Right hindlimb (tissue), 1 donor: ENCODE measurements at regions not wholly inside any gene's neighbourhood (a gene's known extent, or its start where the extent isn't known, plus 50 kb on each side); places are given as distances from the start of the nearest gene placed in this dataset.

Experiments
- DNase-seq: peaks from one replicate; pipeline ENCODE4 v3.0.0-alpha.2; 2018

DNA sequence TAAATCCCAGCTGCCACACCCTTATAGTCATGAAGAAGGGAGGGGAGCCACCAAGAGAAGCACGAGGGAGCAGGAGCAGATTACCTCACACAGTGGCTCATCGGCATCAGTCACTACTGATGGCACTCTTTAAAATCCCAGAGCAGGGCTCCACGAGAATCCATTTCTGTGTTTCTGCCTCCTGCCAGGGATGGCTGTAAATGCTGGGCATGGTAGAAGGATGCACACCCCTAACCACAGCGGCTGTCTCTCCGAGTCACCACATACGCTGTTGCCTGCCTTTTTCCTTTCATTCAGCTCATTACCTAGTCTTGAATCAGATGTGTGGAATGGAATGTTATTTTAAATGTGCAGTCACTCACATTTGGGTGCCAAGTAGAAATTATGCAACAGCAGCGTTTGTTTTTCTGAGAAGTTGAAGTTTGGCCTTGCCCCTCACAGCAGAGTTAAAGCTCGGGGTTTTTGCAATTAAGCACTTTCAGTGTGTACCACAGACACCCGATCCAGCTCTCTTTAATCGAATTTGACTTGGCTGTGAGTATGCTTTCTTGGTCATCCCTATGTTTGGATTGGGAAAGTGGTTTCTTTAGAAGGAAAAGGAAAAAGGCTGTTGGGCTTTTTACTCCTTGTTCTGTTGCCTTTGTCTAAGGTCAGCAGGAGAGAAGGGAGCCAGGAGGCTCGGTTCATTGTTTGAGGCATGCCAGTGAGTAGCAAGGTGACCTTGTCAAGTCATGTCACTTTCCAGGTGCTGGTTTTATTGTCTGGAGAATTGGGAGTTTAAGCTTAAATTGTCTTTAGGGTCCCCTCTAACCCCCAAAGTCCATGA is 284.2 kb upstream of the TPM1 start:
- no peak for DNase-seq

DNA sequence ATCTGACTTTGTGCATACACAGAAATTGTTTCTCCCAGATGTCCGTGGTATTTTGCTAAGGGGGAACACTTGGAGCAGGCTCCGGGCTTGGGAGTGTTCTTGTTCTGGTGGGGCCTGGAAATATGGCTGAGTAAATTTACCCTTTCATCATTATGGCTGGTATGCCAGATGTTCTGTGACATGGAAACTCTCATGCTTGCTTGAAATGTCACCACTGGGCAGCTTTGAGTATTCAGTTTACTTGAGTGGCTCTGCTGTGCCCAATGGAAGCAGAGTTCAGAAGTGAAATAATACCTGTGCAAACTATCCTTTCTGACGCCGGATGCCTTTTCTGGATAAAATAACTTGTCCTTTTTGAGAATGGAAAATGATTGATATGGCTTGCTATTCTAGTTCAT is 283.6 kb upstream of the TPM1 start:
- no peak for DNase-seq

DNA sequence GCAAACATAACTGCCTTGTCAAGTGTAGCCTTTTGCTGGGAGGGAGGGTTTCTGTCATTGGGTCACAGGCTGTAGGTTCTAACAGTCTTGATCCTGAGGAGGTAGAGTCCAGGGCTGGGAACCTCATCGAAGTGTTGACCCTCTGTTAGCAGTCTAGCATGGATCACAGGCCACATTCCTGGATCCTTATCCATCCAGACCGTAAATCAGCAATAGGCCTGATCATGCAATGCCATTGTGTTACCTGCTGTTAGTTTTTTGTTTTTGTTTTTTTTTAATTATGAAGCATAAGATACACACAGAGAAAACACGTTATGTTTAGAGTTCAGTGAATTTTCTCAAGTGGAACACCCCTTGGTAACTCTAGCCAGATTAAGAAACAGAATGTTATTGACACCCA is 282.0 kb upstream of the TPM1 start:
- DNase-seq, result no peak

DNA sequence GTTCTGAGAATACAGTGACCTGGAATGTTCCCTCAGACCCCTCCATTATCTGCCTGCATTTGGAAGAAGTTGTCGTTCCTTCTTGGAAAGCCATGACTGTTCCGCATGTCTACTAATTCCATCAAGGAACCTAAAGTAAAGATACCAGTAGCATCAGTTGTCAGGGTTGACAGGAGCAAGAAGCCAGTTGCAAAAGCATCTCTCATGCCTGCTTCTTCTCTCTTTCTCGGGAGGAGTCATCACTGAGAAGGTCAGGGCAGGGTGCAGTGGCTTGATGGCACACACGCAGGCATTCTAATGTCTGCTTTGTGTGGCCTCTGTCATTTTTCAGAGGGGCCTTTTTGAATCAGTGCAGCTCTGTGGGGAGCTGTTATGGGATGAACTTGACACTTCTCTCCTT is 276.6 kb upstream of the TPM1 start:
- DNase-seq, result no peak

DNA sequence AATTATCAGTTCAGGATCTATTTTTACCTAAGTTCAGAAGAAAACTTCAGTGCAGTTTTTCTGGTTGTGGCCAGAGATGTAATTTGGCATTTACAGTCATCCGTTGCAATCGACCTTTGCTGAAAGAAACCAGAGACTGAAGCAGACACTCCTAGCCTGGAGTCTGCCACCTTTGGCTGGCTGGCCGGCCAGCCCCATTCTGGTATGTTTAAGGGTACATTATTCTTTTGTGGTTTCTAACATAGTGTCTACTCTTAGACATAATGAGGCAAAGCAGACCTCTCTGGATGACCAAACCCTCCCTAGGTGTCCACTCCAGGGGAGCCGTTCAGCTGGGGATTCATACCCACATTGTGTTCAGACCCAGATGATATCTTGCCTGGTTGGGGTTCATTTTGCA is 275.9 kb upstream of the TPM1 start:
- no peak for DNase-seq

DNA sequence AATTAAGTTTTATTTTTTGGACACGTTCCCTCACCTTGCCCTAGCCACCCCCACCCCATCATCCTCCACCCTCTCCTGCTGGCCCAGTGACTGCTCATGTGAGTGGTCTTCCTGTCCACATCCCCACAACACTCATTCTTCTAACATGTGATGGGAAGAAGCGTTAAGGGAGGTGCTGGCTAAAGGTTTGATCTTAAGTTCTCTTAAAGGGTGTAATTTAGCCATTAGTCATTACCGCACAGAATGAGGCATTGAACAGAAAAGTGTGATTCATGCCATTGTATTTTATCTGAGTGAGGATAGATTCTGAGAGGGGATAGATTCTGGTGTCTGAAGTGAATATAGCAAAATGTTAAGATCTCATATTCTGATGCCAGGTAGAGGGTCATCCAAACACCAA is 272.9 kb upstream of the TPM1 start:
- DNase-seq, result no peak

DNA sequence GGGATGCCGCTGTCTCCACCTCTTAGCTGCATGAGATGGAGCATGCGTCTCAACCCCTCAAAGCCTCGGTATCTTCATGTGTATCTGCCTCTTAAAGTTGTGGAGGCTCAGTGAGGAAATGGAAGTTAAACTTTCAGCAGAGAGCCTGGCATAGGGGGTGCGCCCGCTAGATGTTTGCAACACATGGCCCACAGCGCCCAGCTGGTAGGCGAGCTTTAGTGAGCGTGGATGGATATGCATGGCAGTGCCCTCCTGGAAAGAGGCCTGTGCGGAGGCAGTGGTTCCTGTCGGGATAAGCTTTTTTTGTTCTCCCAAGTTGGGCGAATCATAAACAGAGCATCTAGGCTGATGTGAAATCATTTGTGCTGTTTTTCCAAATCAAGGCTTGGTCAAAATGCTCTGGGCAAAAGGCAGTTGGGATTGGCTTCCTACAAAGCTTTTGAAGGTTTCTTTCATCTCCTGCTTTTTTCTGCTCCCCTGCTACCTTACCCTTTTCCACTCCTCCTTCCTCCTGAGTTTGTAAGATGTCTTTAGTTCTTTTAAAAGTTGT is 272.4 kb upstream of the TPM1 start:
- no peak for DNase-seq

DNA sequence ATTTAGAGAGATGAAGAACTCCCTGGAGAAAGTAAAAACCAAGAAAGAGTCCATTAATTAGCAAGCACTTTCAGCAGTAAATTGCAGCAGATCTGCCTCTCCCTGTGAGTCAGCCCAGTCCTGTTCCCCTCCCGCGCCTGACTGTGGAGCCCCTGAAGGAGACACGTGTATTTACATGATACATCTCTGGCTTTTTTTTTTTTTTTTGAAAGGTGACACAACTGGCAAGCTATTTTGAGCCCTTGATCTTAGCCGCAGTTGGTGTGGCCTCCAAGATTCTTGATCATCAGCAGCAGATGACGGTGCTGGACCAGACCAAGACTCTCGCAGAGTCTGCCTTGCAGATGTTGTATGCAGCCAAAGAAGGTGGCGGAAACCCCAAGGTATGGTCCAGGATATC is 271.8 kb upstream of the TPM1 start:
- no peak for DNase-seq

DNA sequence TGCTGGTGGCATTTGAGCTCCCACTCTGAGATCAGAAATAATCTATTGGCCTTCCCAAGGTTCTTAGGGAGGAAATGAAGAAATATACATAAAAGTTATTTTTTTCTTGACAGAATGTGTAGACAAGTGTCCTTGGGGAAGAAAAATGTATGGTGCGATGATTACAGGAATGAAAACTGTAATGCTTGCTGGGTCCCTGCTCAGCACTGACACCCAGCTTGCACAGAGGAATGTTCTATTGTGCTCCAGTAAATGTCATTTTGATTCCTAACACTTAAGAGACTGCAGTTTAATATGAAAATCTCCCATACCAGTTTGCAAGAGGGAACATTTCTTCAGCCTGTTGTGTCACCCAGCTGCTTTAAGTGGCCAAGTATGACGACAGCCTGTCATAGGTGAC is 271.3 kb upstream of the TPM1 start:
- no peak for DNase-seq

DNA sequence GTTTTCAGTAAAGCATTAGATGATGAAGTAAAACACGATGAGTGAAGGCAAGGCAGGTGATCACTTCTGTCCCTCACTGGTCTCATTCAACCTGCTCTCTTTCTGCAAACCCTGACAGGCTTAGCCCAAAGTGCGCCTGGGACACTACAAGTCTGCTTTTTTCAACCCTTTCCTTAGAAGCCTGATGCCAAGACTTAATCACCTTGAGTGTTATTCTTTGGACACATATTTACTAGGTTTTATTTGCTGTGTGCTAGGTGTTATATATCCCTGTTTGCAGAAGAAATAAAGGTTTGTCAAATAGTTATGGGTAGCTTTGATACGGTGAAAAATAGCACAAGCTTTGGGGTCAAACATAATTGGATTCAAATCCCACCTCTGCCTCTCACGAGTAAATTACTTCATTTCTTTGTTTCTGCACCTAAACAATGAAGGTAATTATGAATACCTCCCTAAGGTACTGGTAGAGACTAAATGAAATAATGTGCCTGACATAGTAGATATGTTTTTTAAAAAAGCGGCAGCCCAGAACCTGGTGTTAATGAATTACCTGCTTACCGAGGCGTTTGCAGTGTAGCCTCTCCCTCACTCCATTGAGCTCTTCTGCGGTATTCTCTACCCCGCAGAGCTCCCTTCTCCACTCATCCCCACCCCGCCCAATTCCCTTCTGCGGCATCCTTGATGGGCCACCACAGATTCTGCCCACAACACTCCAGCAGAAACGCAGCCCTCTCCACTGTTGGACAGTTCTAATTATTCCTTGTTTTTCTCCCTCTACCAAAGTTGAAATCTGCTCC is 269.0 kb upstream of the TPM1 start:
- DNase-seq, result no peak

DNA sequence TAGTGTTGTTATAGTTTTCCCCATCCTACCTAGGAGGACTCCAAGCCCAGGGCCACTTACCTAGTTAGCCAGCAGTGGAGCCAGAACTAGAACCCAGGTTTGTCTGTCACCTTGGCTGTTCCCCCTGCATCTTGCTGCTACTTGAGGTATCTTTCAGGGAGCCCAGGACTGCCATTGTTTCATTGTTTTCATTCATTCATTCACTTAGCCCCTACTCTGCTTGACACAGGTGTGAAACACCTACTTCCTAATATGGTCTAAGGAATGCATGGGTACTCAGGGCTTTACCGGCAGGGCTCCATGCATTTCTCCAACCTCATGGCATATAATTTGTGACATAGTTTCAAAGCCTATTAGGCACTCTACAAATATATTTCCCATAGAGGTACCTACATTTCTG is 266.6 kb upstream of the TPM1 start:
- no peak for DNase-seq

DNA sequence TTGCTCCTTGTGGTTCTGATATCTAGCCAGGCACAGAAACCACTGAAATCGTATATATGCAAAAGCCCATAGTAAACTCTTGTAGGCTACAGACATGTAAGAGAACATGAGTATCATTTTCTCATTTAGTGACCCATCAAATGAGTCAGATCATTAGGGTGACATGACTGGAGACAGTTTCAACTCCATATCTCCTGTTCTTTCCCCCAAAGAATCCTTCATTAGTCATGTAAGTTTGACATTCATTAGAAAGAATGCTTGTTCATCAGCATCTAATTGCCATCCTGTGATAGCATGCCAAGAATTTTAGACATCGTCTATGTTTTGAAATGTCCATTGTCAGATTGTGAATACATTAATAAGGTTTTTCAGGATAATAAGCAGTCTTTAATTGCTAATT is 264.9 kb upstream of the TPM1 start:
- DNase-seq, result no peak

DNA sequence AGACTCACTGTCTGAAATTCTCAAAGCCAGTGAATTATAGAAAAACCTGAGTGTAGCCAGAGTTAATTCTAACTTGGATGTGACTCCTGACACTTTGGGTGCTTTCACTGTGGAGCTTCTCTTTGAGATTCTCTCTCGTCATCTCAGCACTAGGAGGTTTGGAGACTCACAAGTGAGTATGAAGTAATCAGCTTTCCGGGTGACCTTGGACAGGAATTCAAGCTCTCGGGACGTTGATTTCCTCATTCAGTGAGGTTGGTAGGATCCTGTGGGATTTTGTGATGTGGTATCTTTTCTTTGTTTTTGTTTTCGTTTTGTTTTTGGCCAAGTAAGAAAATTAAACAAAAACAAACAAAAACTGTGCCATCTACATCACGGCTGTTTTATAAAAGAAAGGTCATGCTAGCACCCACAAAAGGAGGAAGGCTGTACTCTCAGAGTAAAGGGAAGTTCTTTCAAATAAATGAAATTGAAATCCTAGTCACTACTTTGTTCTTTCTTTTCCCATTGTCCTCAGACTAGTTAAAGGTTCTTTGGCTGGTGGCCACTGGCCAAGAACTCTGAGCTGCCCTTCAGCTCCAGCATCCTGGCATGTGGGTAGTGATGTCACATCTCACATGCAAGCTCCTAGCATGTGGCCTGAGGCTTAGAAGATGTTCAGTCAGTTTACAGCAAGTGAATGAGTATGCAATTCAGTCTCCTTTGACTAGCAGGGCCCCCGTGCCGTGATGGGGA is 263.3 kb upstream of the TPM1 start:
- no peak for DNase-seq

DNA sequence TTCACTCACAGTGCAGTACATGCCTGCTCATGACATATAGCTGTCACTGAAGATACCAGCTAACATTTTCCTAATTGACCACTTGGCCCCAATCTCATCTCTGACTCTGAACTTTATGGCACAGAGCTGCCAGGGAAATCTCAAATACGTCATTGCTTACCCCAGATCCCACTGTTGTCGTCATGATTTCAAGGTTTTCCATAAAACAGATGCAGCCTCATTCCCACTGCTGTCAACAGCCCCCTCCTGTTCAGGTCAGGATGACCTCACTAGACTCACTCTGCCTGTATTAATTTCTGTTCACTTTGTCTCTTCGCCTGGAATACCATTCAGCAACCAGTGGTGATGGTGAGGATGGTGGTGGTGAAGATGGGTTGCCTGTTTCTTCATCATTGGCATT is 262.6 kb upstream of the TPM1 start:
- DNase-seq, result no peak

DNA sequence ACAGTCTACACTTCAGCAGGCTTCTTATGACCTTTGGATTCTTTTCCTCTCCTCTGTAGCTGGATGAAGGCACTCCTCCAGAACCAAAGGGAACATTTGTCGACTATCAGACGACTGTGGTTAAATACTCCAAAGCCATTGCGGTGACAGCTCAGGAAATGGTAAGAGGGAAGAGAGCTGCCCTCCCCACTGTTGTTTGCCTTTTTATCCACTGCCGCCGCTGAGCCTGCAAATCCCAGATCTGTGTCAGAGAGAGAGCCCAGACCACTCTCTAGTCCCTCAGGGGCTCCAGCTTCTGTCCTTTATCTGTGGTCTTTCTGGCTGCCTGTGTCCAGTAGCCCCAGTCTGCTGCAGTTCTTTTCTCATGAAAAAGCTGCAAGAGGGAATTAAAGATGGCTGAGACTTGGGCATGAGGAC is 261.5 kb upstream of the TPM1 start:
- no peak for DNase-seq

DNA sequence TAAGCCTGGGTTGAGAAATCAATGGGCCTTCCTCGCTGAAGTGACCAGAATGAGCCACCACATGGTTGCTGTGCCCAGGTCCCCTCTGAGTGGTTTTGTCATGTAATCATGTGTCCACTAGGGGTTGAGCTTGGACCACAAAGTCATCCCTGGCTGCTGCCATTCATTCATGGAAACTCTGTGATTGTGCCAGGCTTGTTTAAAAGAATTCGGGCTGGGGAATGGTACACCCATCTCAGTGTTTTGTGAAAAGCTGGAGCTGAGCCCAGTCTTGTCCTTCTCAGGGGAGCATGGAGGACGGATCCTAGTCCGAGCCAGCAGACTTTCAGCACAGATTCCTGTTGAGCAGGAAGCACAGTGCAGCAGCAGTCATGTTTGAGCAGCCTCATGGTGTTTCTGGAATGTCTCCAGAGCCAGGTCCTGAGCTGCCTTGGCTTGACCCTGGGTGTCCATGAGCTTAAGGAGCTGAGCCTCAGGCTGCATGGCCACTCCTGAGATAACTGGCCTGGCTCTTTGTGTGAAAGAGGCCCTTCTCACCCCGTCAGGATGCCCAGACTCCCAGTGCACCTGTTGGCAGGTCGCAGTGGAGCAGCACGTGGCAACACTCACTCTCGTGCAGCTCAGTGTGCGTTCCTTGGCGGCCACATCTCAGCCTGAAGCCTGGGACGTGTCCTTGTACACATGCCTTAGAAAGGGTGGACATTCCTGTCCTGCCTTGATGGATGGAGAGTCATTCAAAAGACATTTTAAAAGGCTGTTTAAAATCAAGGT is 260.3 kb upstream of the TPM1 start:
- peak; percentile 84 for DNase-seq

DNA sequence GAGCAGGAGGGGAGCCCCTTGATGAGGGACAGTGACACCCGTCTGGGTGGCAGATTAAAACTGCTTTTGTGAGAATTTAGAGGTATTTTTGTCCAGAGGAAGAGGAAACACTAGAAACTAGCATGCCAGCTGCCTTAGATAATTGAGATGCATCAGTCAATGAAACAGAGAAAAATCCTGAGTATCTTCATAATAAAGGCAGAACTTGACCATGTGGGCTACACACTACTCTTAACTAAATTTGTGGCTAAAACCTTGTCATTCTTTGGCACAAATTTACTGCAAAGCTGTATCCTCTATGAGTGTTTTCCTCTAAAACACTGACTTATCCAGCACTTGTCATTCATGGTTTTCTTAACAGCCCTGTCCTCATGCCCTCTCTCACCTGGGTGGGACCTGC is 259.7 kb upstream of the TPM1 start:
- DNase-seq, result no peak

DNA sequence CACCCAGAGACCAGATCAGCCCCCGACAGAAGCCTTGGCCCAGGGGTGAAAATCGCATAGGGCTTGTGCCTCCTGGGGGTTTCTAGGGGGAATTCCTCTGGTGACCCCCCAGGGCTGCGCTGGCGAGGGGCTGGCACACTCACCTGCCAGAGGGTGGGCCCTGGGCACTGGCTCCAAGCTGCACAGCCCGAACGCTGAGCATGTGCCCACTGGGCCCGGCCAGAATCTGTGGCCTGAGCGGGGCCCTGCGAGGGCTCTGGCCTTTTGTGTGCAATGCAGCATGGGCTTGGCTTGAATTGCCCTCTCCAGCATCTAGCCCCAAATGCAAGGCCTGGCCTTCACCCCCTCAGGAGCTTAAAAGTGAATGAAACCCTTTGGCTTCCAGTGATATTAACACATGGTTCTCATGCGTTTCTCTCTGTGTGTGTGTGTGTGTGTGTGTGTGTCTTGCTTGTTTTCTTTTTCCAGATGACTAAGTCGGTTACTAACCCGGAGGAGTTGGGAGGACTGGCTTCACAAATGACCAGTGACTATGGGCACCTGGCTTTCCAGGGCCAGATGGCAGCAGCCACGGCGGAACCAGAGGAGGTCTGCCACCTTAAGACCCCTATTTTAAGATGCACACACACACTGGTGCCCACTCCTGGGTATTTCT is 259.1 kb upstream of the TPM1 start:
- no peak for DNase-seq

DNA sequence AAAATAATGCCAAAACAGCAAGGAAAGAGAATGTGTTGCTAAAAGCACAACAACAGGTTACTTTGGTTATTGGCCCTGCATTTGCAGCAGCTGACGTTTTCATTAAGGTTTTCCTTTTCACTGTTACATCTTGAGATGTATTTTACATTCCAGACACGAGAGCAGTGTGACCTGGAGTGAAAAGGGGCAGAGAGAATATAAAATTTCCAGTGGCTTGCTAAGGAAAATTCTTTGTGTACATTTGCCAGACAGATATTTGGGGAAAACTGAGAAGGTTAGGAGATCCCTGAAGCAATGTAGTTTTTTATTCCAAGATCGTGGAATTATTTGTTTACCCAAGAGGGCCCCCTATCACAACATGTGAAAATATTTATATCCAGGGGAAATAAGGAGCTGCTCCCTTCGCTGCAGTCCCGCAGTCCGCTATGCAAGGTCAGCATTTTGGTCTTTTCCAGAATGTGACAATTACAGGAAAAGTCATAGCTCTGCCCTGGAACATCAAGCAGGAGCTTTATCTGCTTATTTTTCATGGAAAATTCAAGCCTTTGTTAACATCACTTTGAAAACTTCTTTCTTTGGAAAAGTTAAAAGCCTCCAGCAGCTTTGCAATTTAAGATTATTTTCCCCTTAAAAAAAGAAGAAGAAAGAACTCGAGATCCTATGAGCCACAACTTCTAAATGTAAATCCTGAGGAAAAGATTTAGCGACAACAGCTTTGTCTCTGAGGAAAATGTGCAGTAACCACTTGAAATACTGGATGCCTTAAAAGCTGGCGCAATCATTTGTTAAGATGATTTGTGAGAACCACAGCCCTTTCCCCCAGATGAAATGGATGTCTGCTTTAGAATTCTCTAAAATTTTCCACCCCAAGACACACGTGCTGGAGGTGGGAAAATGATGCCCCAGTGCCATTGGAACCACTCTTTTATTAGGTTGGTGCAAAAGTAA is 256.4 kb upstream of the TPM1 start:
- DNase-seq, result no peak

DNA sequence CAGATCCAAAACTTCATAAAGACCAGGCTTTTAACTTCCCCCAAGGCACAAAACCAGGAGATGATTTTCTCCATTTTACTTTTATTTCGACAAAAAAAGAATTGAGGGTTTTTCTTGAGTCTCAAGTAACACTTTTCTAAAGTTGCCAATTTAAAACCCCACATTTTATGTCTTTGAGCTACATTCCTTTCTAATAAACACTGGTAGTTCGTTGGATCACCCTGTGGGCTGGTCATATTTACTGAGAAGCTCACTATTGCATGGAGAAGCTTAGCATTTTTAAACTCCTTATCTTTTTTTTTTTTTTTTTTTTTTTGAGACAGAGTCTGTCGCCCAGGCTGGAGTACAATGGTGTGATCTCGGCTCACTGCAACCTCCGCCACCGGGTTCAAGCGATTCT is 255.1 kb upstream of the TPM1 start:
- no peak for DNase-seq

DNA sequence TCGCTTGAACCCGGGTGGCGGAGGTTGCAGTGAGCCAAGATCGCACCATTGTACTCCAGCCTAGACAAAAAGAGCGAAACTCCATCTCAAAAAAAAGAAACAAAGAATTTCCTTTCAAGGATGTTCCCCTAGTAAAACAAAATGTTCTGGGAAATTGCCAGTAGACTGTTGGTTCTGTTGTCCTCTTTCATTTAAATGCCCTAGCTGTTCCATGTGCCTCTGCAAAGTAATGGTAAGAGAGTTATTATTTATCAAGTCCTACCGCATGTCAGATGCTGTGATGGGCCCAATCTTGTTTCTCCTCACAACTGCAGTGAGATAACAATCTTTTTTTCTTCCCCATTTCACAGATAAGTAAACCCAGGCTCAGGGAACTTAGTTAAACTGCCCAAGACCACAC is 254.3 kb upstream of the TPM1 start:
- no peak for DNase-seq
